RWPE2 (cell line): ENCODE measurements at regions not wholly inside any gene's neighbourhood (a gene's known extent, or its start where the extent isn't known, plus 50 kb on each side); places are given as distances from the start of the nearest gene placed in this dataset.
"Not testable (repeated sequence)": the region's sequence is repeated elsewhere in the genome, so short reads cannot be mapped to it uniquely, and the experiment has no call there.

Experiments used
- ATAC-seq: fragments of 200-7000 bp; cut with Tn5 transposase; 3 replicates; pipeline ENCODE4 v1.9.1; 2021; ENCODE audit warnings: low read depth
- DNase-seq: peaks from one replicate; pipeline ENCODE4 v3.0.0-alpha.2; 2020; ENCODE audit warnings: low spot score
- H3K27ac ChIP-seq: fragments of 450-650 bp; 2 replicates; pipeline ENCODE4 v1.5.1; 2017; ENCODE audit warnings: mild to moderate bottlenecking; ENCODE audit not compliant: poor library complexity, severe bottlenecking
- H3K27me3 ChIP-seq: fragments of 250-450 bp; sonication (Bioruptor Pico); 2 replicates; pipeline ENCODE4 v1.5.1; 2021; ENCODE audit warnings: mild to moderate bottlenecking, moderate library complexity; ENCODE audit not compliant: insufficient read depth, poor library complexity, severe bottlenecking
- H3K36me3 ChIP-seq: fragments of 250-450 bp; sonication (Bioruptor Pico); 2 replicates; pipeline ENCODE4 v1.5.1; 2020; ENCODE audit warnings: low read depth, mild to moderate bottlenecking, moderate library complexity
- H3K4me1 ChIP-seq: fragments of 250-450 bp; sonication (Bioruptor Pico); 2 replicates; pipeline ENCODE4 v1.5.1; 2021; ENCODE audit warnings: mild to moderate bottlenecking, moderate library complexity; ENCODE audit not compliant: insufficient read depth, poor library complexity, severe bottlenecking
- H3K4me3 ChIP-seq: fragments of 250-450 bp; sonication (Bioruptor Pico); 2 replicates; pipeline ENCODE4 v1.5.1; 2021; ENCODE audit warnings: mild to moderate bottlenecking, moderate library complexity; ENCODE audit not compliant: severe bottlenecking
- H3K9me3 ChIP-seq: fragments of 250-450 bp; sonication (Bioruptor Pico); 2 replicates; pipeline ENCODE4 v1.5.1; 2021; ENCODE audit warnings: mild to moderate bottlenecking, moderate library complexity; ENCODE audit not compliant: severe bottlenecking
- TF ChIP-seq, protein P1 (sequence below): fragments of 450-650 bp; IDR thresholded peaks from one replicate; pipeline ENCODE4 v1.5.1; 2017; ENCODE audit warnings: mild to moderate bottlenecking, moderate library complexity; ENCODE audit not compliant: poor library complexity, severe bottlenecking

DNA sequence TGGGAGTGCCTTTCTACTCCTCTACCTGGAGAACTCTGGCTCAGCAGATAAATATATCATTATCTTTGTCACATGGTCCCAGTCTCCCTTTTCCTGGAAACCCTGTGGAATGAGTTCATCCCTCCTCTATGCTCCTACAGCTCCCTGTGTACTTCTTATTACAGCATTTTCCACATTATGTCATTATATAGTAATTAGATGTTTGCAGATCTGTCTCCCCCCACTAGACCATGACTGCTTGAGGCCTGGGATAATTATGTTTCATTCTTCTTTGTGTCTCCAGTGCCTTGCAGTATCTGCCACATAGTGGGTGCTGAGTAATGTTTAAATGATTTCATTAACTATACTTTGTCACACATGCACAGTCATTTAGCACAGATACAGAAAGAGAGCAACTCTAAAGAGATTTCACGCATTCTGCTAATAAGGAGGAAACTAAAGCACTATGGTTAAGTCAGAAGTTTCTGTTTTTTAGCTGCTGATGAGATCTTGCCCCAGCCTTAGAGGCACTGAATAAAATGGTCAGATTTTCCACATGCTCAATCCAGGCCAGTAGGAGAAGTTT is 66.1 kb upstream of the DIAPH3 start:
- DNase-seq = no peak
- peaks cover 5% of the 10 kb centered on the region for H3K27me3 ChIP-seq
- ATAC-seq = no peak

DNA sequence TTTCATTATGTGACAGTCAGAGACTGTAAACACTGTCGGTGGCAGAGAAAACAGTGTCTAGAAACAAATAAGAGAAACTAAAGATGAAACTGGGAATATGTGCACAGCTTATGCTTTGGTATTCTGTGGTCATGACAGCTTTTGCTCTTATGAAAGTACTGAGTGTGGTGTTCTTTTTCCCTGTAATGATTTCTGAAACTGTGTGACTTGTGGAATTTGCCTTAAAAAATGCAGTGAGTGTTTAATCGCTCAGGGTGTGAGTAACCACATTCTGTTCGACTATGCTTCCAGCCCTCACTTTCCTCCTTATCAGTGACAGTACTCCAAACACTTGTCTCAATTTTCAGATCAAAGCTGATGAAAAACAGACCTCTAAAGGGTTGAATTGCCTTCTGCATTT is 66.9 kb upstream of the DIAPH3 start:
- Histone ChIP-seq H3K4me3 (no peak overlapping the region), H3K9me3 (no peaks in the 10 kb centered on the region), H3K36me3 (no peaks in the 10 kb centered on the region), H3K27me3 (peaks cover 5% of the 10 kb centered on the region), H3K4me1 (no peaks in the 10 kb centered on the region), H3K27ac (no peak overlapping the region)
- no peak for ATAC-seq
- TF ChIP-seq, protein P1, sequence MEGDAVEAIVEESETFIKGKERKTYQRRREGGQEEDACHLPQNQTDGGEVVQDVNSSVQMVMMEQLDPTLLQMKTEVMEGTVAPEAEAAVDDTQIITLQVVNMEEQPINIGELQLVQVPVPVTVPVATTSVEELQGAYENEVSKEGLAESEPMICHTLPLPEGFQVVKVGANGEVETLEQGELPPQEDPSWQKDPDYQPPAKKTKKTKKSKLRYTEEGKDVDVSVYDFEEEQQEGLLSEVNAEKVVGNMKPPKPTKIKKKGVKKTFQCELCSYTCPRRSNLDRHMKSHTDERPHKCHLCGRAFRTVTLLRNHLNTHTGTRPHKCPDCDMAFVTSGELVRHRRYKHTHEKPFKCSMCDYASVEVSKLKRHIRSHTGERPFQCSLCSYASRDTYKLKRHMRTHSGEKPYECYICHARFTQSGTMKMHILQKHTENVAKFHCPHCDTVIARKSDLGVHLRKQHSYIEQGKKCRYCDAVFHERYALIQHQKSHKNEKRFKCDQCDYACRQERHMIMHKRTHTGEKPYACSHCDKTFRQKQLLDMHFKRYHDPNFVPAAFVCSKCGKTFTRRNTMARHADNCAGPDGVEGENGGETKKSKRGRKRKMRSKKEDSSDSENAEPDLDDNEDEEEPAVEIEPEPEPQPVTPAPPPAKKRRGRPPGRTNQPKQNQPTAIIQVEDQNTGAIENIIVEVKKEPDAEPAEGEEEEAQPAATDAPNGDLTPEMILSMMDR = no peak
- DNase-seq = no peak

More for the DNA sequence above, 66.1 kb upstream of the DIAPH3 start:
- TF ChIP-seq, protein P1 = no peak
- Histone ChIP-seq H3K27ac (no peak overlapping the region), H3K9me3 (no peaks in the 10 kb centered on the region), H3K36me3 (no peaks in the 10 kb centered on the region), H3K4me1 (no peaks in the 10 kb centered on the region), H3K4me3 (no peak overlapping the region)

DNA sequence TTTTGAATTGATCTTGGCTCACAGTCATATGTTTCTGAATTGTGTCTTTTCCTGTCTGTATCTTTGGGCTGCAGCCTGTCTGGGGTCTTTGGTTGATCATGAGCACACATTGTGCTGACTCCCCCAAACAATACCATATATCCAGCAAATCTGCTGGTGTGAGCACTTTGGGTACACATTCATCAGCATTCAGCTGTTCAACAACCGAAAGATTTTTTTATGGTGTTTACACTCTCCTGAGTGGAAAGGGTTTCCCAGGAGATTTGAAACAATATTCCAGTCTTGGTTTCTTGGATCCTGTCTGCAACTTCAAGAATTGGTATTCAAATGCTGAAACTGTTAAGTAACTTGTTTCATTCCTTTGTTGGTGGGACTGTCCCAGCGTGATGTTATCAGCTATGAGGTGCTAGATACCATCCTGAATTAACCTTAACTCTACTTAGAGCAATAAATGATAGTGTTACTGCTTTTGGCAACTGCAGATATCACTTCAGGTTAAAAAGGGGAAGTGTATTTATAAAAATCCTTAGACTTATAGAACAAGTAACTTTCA is 78.4 kb upstream of the DIAPH3 start:
- Histone ChIP-seq H3K4me3 (no peak overlapping the region), H3K9me3 (no peaks in the 10 kb centered on the region), H3K36me3 (no peaks in the 10 kb centered on the region), H3K27ac (no peak overlapping the region), H3K4me1 (no peaks in the 10 kb centered on the region), H3K27me3 (no peaks in the 10 kb centered on the region)
- TF ChIP-seq, protein P1 = no peak
- DNase-seq = no peak
- ATAC-seq = no peak

DNA sequence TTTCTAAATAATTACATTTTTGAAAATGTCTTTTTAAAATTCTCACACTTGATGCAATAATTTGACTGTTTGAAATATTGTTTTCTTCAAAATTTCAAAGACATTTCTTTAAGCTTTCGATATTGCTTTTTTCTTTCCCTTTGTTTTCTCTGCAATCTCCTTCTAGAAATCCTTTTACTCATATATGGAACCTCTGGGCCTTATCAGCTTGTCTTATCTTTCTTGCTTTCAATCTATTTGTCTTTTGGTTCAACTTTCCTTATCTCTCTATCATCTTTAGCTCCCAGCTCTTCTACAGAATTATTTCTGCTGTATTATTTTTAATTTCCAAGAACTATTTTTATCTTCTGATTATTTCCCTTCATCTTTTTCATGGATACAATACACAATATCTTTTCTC is 80.7 kb upstream of the DIAPH3 start:
- no peak for ATAC-seq
- H3K4me1 ChIP-seq = no peaks in the 10 kb centered on the region

DNA sequence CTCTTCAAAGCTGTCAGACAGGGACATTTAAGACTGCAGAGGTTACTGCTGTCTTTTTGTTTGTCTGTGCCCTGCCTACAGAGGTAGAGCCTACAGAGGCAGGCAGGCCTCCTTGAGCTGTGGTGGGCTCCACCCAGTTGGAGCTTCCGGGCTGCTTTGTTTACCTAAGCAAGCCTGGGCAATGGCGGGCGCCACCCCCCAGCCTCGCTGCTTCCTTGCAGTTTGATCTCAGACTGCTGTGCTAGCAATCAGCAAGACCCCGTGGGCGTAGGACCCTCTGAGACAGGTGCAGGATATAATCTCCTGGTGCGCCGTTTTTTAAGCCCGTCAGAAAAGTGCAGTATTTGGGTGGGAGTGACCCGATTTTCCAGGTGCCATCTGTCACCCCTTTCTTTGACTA is 87.7 kb upstream of the DIAPH3 start:
- H3K4me3 ChIP-seq, H3K36me3 ChIP-seq, H3K27ac ChIP-seq, H3K4me1 ChIP-seq, DNase-seq, H3K27me3 ChIP-seq, H3K9me3 ChIP-seq, ATAC-seq: not testable (repeated sequence)

More for the DNA sequence above, 80.7 kb upstream of the DIAPH3 start:
- DNase-seq = no peak
- no peaks in the 10 kb centered on the region for H3K27me3 ChIP-seq
- H3K9me3 ChIP-seq = no peaks in the 10 kb centered on the region
- no peak overlapping the region for H3K27ac ChIP-seq
- H3K4me3 ChIP-seq = no peak overlapping the region
- TF ChIP-seq, protein P1 = no peak
- no peaks in the 10 kb centered on the region for H3K36me3 ChIP-seq
